GM12865 (cell line): ENCODE measurements at regions not wholly inside any gene's neighbourhood (a gene's known extent, or its start where the extent isn't known, plus 50 kb on each side); places are given as distances from the start of the nearest gene placed in this dataset.

Experiments
- DNase-seq: peaks from one replicate; pipeline ENCODE4 v3.0.0; 2010; ENCODE audit warnings: low read depth
- H3K4me3 ChIP-seq: 2 replicates; pipeline ENCODE4 v1.5.1; 2011; ENCODE audit warnings: mild to moderate bottlenecking, low read depth, low read length, control low read depth
- CTCF ChIP-seq: IDR thresholded peaks from 2 replicates; pipeline ENCODE4 v1.5.1; 2011; ENCODE audit warnings: low read length, control low read depth, low read depth, inconsistent platforms; ENCODE audit not compliant: insufficient read depth; ENCODE audit errors: missing control alignments

DNA sequence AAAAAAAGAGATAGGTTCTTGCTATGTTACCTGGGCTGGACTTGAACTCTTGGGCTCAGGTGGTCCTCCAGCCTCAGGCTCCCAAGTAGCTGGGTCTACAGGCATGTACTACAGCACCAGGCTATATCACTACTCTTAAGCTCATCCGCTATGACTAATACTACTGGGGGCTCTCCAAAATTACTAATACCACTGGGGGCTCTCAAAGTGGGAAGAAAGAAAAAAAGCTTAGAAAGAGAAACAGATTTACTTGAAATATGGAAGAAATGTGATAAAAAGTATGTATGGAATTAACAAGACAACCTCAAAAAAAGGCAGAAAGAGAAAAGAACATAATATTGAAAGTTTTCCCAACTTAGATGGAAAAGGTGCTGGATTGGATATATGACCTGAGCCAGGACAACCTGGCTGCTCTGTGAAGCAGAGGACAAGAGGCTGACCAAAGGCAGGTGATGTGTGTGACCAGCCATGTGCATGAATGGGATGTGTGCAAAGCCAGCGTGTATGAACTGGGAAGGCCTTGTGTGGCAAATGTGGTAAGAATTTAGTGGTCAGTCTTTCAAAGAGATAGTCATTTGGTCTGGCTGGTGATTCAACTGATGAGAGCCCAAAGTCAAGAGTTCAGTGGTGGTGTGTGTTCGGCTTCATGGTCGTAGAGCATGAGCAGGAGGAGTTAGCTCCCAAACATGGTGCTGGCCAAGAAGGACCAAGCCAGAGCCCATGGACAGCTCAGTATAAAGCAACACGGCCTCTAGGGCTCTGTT, 232.4 kb upstream of the KLF14 start:
- H3K4me3 ChIP-seq = no peak overlapping the region
- no peak for TF ChIP-seq CTCF
- peak; percentile 83 for DNase-seq

DNA sequence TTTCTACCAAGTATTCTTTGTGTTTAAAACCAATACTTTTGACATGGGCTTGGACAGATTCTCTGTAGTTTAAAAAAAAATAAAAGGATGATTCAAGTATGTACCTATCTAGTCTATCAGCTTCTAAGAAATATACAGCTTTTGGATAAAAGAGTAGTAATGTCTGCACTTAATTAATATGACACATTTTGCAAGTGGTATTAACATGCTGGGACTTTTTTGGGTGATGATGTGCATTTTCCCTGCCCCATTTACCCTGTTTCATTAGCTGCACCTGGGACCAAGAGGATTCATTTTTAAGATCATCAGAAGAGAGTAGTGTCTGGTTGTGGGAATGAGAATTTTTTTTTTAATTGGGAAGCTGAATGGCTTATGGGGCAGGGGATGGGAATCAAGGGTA, 236.2 kb upstream of the KLF14 start:
- no peak for DNase-seq
- no peak overlapping the region for H3K4me3 ChIP-seq
- no peak for TF ChIP-seq CTCF

DNA sequence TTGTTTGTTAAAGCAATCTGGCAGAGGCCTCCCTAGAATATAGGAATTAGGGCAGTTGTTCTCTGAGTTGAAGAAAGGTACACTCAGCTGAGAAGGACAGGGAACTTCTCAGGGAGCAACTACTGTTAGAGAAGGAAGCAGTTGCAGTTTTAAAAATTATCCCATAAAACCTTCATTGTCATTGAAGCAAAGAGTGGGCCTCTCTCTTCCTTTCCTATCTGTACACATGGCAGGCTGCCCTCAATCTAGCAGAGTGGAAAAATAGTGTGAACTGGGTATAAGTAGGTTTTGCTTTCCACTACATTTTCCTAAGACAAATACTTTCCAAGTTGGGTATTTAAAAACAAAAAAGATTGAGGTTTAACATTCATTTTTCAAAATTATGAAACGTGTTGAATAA, 236.7 kb upstream of the KLF14 start:
- TF ChIP-seq CTCF = no peak
- no peak for DNase-seq
- no peak overlapping the region for H3K4me3 ChIP-seq

- DNase-seq = no peak
- no peak for TF ChIP-seq CTCF
- no peak overlapping the region for H3K4me3 ChIP-seq
These were observed 237.3 kb upstream of the KLF14 start for GRCh38 chr7:130971297-130971696.

- H3K4me3 ChIP-seq = no peak overlapping the region
- no peak for TF ChIP-seq CTCF
- no peak for DNase-seq
These were observed 238.2 kb upstream of the KLF14 start for GRCh38 chr7:130972201-130972600.

GRCh38 chr7:130973637-130974036, 239.6 kb upstream of the KLF14 start:
- no peak overlapping the region for H3K4me3 ChIP-seq
- DNase-seq = no peak
- TF ChIP-seq CTCF = no peak

GRCh38 chr7:130974169-130974568, 240.2 kb upstream of the KLF14 start:
- DNase-seq = no peak
- no peak overlapping the region for H3K4me3 ChIP-seq
- no peak for TF ChIP-seq CTCF
